Mucosa of rectum (tissue), 2 donors: ENCODE measurements at regions not wholly inside any gene's neighbourhood (a gene's known extent, or its start where the extent isn't known, plus 50 kb on each side); places are given as distances from the start of the nearest gene placed in this dataset.

Experiments used
- H3K27ac ChIP-seq, 2 donors: one replicate each; pipeline ENCODE4 v1.7.0; 2013; ENCODE audit warnings: inconsistent platforms in 2 of 2, low read depth in 2 of 2, low read length in 2 of 2
- H3K27me3 ChIP-seq, 2 donors: one replicate each; pipeline ENCODE4 v1.7.0; 2013; ENCODE audit warnings: low read length in 2 of 2; ENCODE audit not compliant: control insufficient read depth in 2 of 2, insufficient read depth in 2 of 2
- H3K36me3 ChIP-seq, 2 donors: one replicate each; pipeline ENCODE4 v1.7.0; 2013; ENCODE audit warnings: low read length in 2 of 2; ENCODE audit not compliant: control insufficient read depth in 2 of 2, insufficient read depth in 2 of 2
- H3K4me1 ChIP-seq, 2 donors: one replicate each; pipeline ENCODE4 v1.7.0; 2013; ENCODE audit warnings: low read length in 2 of 2, mild to moderate bottlenecking in 1 of 2; ENCODE audit not compliant: control insufficient read depth in 2 of 2, insufficient read depth in 2 of 2
- H3K4me3 ChIP-seq, 2 donors: one replicate each; pipeline ENCODE4 v1.7.0; 2013; ENCODE audit warnings: low read length in 2 of 2
- H3K9ac ChIP-seq, 2 donors: one replicate each; pipeline ENCODE4 v1.7.0; 2013; ENCODE audit warnings: low read length in 2 of 2, low read depth in 1 of 2, mild to moderate bottlenecking in 1 of 2
- H3K9me3 ChIP-seq, 2 donors: one replicate each; pipeline ENCODE4 v1.7.0; 2013; ENCODE audit warnings: low read length in 2 of 2; ENCODE audit not compliant: control insufficient read depth in 2 of 2
- donor health status: healthy.
- donor health status: Normal muscosa, but diverticular disease.

DNA sequence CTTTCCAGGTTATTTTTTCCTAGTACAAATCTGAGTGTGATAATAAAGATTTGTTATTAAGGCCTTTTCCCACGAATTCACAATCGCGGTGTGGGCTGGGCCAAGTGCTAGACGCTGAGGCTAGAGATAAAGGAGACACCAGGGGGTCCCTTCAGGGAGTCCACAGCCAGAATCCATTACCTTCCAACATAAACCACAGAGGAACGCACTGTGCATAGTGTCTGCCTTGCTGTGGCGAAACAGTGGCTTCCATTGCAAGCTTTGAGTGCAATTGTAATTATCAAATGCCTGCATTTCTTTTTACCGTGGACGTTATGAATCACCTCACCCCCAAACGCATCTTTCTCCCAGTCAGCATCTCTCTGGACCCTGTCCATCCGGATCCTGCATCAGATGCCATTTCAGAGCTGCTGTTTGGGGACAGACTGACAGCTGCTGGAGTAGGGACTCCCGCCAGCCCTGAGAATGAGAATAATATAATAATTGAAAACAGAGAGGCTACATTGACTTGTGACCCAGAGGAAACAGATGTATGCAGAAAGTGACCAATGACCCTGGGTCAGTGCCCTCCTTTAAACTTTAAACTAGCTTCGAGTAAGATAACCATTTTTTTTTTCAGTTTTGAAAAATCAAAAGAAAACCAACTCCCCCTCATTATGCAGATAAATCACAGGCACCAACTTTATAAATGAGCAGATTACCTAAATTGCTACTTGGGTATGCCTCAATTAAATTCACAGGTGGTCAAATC is 456.2 kb upstream of the NRP1 start:
- no peak overlapping the region for H3K4me3 ChIP-seq
- no peak overlapping the region for H3K27ac ChIP-seq

DNA sequence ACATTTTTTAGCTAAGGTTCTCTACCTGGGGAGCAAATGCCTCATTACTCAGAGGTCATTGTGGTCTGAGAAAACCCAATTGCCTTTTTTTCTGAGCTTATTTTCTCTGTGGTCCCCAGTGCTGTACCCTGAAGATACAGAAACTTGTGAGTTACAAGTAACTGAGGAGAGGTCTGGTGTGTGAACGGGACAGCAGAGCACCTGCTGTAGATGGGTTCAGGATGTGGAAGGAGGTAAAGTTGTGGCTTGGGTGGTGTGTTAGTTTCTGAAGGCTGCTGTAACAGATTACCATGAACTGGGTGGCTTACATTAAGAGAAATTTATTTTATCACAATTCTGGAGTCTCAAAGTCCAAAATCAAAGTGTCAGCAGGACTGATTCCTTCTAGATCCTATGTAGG is 449.1 kb upstream of the NRP1 start:
- Histone ChIP-seq H3K9me3 (no peaks in the 10 kb centered on the region), H3K9ac (no peak overlapping the region), H3K27ac (no peak overlapping the region), H3K4me1 (no peaks in the 10 kb centered on the region), H3K36me3 (no peaks in the 10 kb centered on the region), H3K4me3 (no peak overlapping the region), H3K27me3 (no peaks in the 10 kb centered on the region)

More for the DNA sequence above, 456.2 kb upstream of the NRP1 start:
- Histone ChIP-seq H3K27me3 (no peaks in the 10 kb centered on the region), H3K36me3 (no peaks in the 10 kb centered on the region), H3K9ac (no peak overlapping the region), H3K4me1 (no peaks in the 10 kb centered on the region), H3K9me3 (no peaks in the 10 kb centered on the region)

DNA sequence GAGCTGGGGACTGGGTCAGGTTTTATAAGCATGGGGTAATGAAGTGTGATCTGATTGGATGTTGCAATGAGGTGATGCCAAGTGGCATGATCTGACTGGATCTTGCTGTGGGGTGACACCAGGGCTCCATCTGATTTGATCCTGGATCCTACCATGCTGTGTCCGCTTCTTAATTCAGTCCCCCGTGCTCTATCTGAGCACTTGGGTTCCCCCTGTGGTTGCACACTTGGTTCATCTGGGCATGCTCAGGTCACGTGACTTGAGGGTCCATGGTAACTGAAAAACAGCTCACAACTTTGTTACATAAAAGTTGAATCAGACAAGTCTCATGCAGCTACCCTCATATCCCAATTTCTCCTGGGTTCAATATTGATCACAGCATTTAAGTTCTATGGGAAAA is 448.6 kb upstream of the NRP1 start:
- H3K27ac ChIP-seq: no peak overlapping the region
- H3K27me3 ChIP-seq: no peaks in the 10 kb centered on the region
- no peak overlapping the region for H3K4me3 ChIP-seq
- no peaks in the 10 kb centered on the region for H3K4me1 ChIP-seq
- H3K36me3 ChIP-seq: no peaks in the 10 kb centered on the region
- no peaks in the 10 kb centered on the region for H3K9me3 ChIP-seq
- H3K9ac ChIP-seq: no peak overlapping the region

DNA sequence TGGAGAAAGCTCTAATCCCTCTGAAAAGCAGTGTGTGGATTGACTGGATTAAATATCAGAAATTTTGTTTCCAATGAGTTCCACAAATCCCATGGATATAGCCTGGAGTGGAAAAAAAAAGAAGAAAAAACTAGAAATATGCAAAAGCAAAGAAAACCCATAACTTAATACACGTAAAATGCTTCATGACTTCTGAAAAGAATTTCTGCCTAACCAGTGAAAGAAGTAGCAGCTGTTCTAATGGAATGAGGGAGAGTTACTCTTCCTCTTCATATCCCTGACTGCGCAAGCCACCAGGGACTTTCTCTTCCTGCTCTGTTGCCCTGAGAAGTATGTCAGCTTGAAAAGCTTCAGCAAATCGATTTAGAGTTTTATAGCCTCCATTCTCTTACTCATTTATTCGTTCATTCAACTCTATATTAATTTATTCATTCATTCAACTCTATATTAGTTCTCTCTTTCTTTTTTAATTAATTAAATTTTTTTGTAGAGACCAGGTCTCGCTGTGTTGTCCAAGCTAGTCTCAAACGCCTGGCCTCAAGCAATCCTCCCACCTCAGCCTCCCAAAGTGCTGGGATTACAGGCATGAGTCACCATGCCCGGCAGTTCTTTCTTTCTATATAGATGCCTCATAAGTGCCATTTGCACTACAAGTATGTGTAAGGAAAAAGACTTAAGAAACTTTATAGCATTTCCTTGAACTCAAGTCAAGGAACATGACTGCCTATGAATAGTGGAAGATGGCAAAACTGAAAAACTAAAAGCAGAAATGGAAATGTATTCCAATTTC is 447.3 kb upstream of the NRP1 start:
- no peak overlapping the region for H3K4me3 ChIP-seq
- H3K9ac ChIP-seq: no peak overlapping the region
- no peaks in the 10 kb centered on the region for H3K9me3 ChIP-seq
- no peaks in the 10 kb centered on the region for H3K27me3 ChIP-seq
- H3K36me3 ChIP-seq: no peaks in the 10 kb centered on the region
- H3K27ac ChIP-seq: no peak overlapping the region
- no peaks in the 10 kb centered on the region for H3K4me1 ChIP-seq

DNA sequence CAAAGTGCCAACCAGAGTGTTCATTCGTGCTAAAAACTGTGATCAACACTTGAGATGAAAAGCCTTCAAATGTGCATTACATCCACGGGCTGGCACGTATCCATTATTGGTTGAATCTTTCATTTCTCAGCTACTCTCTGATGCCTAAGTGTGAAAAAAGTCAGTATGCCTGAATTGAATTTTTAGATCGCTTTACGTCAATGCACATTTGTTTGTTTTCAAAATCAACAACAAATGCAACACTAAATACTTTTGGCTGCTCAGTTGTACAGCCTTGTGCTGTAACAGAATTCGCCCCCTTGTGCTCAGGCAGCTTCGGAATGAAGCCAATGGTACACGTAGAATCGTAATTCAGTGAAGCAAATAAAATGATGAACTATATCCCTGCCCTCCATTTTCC is 446.5 kb upstream of the NRP1 start:
- Histone ChIP-seq H3K4me3 (no peak overlapping the region), H3K27me3 (no peaks in the 10 kb centered on the region), H3K9ac (no peak overlapping the region), H3K9me3 (no peaks in the 10 kb centered on the region), H3K36me3 (no peaks in the 10 kb centered on the region), H3K4me1 (no peaks in the 10 kb centered on the region), H3K27ac (no peak overlapping the region)

DNA sequence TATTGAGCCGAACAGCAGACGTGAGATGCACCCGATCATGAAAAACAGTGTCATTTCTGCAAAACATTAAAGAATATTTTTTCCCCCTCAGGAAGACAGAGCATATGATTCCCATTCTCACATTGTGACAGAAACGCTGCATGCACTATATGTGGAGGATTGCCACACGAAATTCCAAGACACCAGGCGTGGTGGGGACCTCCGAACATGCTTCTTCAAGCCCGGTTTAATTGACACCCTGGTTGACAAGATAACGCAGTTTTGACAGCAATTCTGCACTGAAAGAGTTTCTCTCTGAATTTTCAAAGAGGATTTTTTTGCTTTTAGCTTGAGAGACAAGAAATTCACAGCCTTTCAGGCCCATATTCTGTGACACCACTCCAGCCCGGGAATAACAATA is 442.8 kb upstream of the NRP1 start:
- Histone ChIP-seq H3K27me3 (no peaks in the 10 kb centered on the region), H3K9ac (no peak overlapping the region), H3K27ac (no peak overlapping the region), H3K4me1 (no peaks in the 10 kb centered on the region), H3K36me3 (no peaks in the 10 kb centered on the region), H3K9me3 (no peaks in the 10 kb centered on the region), H3K4me3 (no peak overlapping the region)

DNA sequence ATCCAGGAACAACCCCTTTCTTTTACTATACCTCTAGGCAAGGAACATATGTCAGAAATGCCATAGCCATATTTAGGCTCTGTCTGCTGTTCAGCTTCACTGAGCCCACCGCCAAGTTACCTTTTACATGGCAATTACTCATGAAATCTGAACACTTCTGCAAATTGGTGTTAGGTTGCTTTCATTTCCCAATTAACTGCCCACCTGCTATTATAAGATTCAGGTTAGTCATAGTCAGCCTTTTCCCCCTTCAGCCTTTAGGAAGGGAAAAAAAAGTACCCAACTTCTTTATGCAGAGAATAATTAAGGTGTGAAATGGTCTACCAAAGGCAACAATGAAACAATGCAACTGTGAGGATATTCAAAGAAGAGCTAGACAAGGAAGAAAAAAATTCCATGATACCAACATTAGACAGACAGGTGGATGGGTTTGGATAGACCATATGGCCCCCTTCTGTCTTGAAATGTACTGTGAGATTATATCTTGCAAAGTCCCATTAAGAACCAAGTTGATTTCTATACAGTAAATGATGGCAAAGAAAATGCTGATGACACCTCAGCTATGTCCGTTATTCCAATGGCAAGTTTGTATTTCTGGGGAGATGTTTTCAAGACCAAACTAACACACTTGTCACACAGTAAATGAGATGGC is 442.1 kb upstream of the NRP1 start:
- no peaks in the 10 kb centered on the region for H3K9me3 ChIP-seq
- no peaks in the 10 kb centered on the region for H3K27me3 ChIP-seq
- H3K36me3 ChIP-seq: no peaks in the 10 kb centered on the region
- no peak overlapping the region for H3K9ac ChIP-seq
- H3K4me3 ChIP-seq: no peak overlapping the region
- no peak overlapping the region for H3K27ac ChIP-seq
- no peaks in the 10 kb centered on the region for H3K4me1 ChIP-seq

DNA sequence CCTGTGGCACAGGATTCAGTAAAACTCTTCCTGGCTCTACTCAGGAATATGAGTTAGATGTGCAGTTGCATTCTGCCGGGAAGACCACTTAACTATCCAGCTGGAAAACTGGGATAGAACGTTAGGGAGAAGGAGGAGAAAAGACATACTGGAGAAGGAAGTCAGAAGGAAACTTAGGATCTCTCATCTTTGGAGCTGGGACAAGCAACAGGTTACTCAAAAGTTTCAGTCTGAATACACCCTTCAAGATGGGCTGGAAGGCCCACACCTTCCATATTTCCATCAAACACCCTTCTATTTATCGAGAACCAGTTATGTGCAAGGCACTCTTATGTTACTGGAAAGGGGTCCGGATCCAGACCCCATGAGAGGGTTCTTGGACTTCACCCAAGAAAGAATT is 440.4 kb upstream of the NRP1 start:
- Histone ChIP-seq H3K27ac (no peak overlapping the region), H3K9me3 (no peaks in the 10 kb centered on the region), H3K27me3 (no peaks in the 10 kb centered on the region), H3K9ac (no peak overlapping the region), H3K4me3 (no peak overlapping the region), H3K36me3 (no peaks in the 10 kb centered on the region), H3K4me1 (no peaks in the 10 kb centered on the region)

DNA sequence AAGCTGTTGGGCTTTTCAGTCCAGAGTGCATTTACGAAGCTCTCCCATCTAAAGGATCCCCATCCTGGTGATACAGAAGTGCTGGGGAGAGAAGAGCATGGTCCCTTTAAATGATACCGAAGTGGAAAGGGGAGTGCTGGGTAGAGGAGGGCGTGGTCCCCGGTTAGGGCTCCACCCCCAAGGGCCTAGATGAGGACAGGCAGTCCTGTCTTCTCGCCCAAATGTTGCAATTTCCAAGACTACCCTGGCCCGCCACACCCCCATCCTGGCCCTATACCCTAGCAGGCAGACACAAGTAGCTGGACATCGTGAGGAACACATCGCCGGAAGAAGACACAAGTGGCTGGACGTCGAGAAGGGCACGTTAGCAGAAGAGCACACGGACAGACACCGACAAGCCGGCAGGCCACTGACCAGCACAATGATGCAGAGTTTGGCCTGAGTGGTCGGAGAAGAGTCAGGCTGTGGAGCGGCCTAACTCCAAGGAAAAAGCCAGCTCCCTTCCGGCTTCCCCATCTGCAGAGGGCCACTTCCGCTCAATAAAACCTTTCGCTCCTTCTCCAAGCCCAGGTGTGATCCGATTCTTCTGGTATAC is 439.5 kb upstream of the NRP1 start:
- no peak overlapping the region for H3K9ac ChIP-seq
- H3K9me3 ChIP-seq: no peaks in the 10 kb centered on the region
- H3K4me3 ChIP-seq: no peak overlapping the region
- no peaks in the 10 kb centered on the region for H3K27me3 ChIP-seq
- H3K36me3 ChIP-seq: no peaks in the 10 kb centered on the region
- no peaks in the 10 kb centered on the region for H3K4me1 ChIP-seq
- no peak overlapping the region for H3K27ac ChIP-seq

DNA sequence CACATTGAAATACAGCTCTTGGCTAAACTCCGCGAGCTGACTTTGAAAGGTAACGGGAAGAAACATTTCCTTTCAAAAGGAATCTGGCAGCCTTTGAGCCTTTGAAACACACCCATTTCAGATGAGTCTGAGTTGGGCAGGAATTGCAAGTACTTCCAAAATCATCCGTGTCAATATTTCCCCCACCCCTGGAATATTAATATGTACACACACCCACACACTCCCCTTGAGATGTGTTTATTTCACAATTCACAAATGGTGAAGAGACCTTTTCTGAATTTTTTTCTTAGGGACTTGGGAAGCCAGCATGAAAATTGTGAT is 438.7 kb upstream of the NRP1 start:
- H3K9ac ChIP-seq: no peak overlapping the region
- no peaks in the 10 kb centered on the region for H3K36me3 ChIP-seq
- no peak overlapping the region for H3K27ac ChIP-seq

More for the DNA sequence above, 438.7 kb upstream of the NRP1 start:
- H3K9me3 ChIP-seq: no peaks in the 10 kb centered on the region
- H3K4me3 ChIP-seq: no peak overlapping the region
- no peaks in the 10 kb centered on the region for H3K27me3 ChIP-seq
- no peaks in the 10 kb centered on the region for H3K4me1 ChIP-seq
